GM12891 (cell line): ENCODE measurements at regions not wholly inside any gene's neighbourhood (a gene's known extent, or its start where the extent isn't known, plus 50 kb on each side); places are given as distances from the start of the nearest gene placed in this dataset.
A peak's percentile ranks its signal among the peaks of the same experiment; 100 is the strongest.

Experiments
- POLR2A ChIP-seq: IDR thresholded peaks from 2 replicates; pipeline ENCODE4 v1.6.1; 2011; ENCODE audit warnings: low read depth, low read length, control low read depth
- POLR2AphosphoS5 ChIP-seq: IDR thresholded peaks from 2 replicates; pipeline ENCODE4 v1.6.1; 2011; ENCODE audit warnings: low read depth, low read length, control low read depth
- POU2F2 ChIP-seq: IDR thresholded peaks from 2 replicates; pipeline ENCODE4 v1.6.1; 2011; ENCODE audit warnings: low read depth, mild to moderate bottlenecking, control low read depth, low read length, moderate library complexity
- SPI1 ChIP-seq: IDR thresholded peaks from 2 replicates; pipeline ENCODE4 v1.6.1; 2011; ENCODE audit warnings: low read depth, low read length, control low read depth
- TAF1 ChIP-seq: IDR thresholded peaks from 2 replicates; pipeline ENCODE4 v1.6.1; 2011; ENCODE audit warnings: low read depth, low read length, control low read depth

- no peak for TF ChIP-seq POLR2AphosphoS5
- TF ChIP-seq POLR2A, result no peak
- TF ChIP-seq POU2F2, result peak; percentile 29; the same call in 1 of the 2 replicates
- TF ChIP-seq TAF1, result no peak
- TF ChIP-seq SPI1, result no peak
These were observed 77.4 kb downstream of the GGTLC2 start for GRCh38 chr22:22721681-22722354.
